ENCODE measurements at regions not wholly inside any gene's neighbourhood (a gene's known extent, or its start where the extent isn't known, plus 50 kb on each side); places are given as distances from the start of the nearest gene placed in this dataset.
"Not testable (repeated sequence)": the region's sequence is repeated elsewhere in the genome, so short reads cannot be mapped to it uniquely, and the experiment has no call there.

DNA sequence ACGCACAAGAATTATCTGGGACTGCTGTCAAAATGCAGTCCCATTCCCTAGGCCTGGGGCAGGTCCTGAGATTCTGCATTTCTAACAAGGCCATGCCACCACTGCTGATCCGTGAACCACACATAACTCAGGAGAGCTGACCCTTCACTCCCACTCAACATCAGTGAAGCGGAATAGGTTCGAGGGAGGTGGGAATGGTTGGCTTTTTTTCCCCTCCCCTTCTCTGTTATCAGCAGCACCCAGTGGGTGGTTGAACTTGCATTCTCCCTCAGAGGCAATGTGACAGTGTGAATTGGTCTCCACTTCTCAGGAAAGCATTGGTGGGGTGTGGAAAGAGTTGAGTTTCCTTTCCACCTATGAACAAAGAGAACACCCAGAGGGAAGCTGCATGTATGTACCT, 344.3 kb downstream of the GADD45G start:
- no peak for DNase-seq

DNA sequence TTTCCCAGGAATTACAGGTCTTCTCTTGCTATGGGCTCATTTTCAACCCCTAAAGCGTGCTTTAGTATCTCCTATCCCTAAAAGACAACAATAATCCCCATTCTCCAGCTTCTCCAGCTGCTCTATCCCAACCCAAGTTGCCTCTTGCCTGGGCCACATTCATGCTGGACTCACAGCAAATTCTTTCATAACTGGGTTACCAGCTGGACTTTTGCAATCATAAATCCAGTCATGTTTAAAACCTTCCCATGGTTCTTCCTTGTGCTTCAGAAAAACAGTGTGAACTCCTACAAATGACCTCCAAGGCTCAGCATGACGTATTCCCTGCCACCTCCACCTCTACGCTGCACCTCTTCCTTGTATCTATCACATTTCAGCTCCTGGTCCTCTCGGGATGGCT, 346.9 kb downstream of the GADD45G start:
- no peak for DNase-seq

DNA sequence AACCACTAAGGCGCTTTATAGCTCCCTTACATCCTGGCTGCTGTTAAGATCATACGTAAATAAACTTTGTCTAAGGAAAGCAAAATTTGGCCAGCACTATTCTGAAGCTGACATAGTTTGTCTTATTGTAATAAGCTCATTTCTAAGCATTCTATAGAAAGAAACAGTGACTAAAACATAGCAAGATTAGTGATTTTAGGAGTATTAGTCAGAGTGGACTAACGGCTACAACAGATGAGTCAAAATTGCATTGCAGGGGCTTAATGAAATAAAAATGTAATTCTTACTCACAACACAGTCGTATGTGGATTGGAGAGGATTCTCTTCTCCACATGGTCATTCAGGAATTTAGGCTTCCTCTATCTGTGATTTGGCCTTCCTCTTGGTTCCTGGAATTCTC, 347.6 kb downstream of the GADD45G start:
- no peak for DNase-seq

DNA sequence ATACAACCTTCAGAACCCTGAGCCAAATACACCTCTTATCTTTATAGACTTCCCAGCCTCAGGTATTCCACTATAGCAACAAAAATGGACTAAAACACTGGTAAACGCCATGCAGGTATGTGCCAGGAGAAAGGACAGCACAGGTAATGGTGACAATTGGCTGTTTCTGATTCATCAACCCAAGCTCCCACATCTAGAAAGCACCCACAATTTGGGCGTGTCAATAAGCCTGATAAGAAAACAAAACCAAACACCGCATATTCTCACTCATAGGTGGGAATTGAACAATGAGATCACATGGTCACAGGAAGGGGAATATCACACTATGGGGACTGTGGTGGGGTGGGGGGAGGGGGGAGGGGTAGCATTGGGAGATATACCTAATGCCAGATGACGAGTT, 348.5 kb downstream of the GADD45G start:
- DNase-seq, result not testable (repeated sequence)

DNA sequence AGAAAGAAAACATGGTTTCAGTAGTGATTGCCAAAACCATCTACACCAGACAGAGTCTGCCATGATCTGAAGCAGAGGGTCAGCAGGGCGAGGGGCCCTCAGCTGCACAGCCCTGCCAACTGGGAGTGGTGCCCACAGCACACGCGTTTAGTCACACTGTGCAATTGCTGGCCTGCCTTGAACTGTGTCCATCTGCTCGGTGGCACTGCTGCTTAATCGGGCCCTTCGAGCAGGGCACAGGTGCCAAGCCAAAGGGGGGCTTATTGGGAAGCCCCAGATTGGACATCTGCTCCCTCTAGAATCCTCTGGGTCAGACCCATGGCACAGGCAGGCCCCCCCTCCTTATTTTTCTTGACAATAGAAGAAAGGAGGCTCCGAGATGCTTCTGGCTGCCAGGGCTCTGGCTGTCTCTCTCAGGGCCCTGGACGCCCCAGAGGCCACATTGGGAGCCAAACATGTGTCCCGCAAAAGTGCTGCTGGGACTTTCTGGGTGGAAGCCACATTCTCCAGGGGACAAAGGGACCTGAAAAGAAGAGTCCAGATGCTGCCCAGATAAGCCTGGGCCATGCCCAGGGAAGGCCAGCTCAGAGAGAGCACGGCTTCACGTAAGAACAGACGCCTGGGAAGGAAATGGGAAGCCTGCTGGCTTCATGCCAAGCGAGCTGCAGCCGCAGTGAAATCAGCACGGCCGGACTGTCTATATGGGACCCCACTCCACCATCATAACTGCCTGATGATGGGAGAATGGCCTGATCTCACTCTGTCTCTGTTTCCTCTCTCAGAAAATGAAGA, 349.2 kb downstream of the GADD45G start:
- DNase-seq, result no peak

DNA sequence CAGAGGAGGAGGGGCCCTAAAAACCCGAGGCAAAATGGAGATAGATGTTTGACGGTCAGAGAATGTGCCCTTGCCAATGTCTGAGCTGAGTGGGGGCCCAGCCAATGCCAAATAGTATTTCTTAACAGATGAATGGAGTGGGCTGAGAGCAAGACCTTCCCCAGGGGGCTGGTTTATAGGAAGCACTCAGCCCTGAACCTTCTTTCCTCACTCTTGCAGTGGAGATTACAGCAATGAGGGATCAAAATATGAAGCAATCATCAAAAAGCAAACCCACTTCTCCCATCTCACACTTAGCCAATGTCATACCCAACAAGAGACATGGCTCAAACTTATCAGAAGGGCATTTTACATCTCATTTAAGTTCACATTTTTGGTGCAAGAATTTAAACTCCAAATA, 350.3 kb downstream of the GADD45G start:
- no peak for DNase-seq

DNA sequence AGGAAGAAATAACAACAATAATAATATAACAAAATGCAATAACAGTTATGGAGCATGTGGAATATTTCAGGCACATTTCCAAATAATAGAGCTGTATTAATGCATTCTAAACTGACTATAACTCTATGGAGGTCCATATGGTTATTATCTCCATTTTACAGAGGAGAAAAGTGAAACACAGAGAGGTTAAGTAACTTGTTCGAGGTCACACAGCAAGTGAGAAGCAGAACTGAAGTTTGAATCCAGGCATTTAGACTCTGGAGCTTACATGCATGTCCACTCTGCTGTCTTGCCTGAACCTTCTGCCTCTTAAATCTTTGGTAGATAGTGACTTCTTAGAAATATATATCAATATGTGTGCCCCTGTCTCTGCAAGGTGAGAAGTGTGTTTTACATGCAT, 350.8 kb downstream of the GADD45G start:
- no peak for DNase-seq

DNA sequence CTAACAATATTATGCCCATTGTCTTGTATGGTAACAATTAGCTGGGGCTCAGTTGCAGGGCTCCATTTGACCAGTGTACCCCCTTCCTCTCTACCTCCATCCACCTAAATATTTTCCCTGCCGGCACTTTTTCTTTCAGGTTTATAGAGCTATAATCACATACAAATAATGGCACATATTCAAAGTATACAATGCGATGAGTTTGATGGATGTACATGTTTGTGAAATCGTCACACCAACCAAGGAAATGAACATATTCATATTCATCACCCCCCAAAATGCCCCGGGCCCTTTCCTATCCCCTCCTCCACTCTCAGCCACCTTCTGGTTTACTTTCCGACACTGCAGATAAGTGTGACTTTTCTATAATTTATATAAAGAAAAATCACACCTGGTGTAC, 351.5 kb downstream of the GADD45G start:
- DNase-seq, result no peak

DNA sequence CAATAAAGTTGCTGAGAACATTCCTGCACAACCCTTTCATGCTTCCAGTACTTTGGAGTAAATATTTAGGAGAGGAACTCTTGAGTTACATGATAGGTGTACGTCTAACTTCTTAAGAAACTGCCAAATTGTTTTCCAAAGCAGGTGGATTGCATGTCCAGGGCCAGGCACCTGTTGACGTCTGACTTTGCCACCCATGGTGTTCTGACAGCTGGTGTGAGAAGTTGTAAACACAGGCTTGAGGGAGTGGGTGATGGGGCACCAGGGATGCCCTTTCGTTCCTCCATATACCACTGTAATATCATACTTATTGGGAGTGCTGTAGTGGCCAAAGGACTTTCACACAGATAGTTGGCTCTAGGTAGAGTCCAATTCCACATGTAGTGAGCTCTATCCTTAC, 352.1 kb downstream of the GADD45G start:
- no peak for DNase-seq

DNA sequence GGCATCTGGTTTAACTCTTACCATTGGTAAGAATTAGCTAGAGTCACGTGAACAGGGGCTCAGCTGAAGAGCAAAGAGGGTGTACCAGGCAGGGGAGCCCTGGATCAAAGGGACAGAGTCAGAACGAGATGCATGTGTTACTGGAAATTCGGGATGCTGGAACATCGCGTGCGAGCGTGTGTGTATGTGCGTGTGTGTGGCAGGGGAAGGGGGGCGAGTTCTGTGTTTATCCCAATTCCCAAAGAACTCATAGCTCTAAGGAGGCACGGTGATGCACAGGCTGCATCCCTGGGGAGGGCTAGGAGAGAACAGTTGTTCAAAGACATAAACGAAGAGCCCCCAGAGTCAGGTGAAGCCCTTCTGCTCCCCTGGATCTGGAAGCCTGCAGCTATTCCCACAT, 353.3 kb downstream of the GADD45G start:
- DNase-seq, result no peak

DNA sequence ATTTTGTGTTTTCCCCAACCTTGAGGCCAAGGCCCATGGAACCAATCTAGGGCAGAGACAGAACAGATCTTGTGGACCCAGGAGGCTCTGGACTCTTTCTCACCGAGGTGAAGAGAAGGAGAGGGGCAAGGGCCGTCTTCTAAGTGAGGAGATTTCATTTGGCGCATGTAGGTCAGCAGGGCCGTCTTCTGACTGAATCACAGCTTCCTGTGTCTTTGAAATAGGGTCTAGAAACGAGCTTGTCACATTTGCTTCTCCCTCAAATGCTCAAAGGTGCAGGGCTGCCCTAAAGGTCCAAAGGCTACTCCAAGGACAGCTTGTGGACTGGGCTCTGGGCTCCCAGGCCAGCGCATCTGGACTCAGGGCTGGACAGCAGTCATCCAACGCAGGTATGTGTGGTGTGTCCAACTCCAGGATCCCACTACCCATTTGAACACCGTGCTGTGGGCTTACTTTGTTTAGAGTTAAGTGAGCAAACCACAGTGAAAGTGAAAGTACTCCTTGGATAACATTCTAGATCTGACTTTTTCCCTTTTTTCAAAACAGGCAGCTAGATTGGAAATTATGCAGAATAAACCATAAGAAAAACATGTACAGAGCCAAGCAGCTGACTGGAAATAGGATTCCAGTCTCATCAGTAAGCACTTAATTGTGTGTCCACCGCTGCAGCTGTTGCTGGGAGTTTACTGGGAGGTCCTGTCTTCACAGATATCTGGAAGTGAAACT, 357.0 kb downstream of the GADD45G start:
- no peak for DNase-seq

DNA sequence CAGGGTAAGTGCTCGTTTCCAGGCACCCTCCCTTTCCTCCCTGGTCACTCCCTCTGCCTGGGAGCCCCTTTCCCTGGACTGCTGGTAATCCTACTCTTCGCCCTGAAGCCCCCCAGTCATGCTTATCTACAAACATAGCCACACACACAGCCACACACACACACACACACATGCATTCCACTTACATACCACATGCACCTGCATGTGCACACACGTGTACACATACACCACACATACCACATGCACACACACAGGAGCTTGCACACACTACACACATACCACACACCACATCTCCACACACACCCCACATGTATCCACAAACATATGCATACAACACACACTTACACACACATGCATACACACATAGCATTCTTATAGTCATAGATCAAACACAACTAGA, 358.5 kb downstream of the GADD45G start:
- DNase-seq, result no peak

DNA sequence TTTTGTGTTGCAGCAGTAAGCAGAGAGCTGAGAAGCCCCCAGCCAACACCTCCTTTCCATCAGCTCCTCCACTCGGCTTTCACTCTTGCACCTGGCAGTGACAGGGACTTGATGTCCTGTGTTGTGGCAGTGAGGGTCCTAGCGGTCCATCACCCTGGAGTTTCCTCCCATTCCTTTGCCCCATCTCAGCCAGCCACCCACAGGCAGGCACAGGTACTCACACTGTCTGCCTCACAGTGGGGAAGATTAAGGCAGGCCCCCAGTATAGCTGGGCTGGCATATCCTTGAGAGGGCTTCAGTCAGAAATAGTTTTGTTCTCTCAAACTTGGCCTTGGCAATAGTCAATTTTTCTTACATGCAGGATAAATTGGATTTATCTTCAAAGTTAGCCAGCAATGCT, 362.7 kb downstream of the GADD45G start:
- DNase-seq, result no peak

DNA sequence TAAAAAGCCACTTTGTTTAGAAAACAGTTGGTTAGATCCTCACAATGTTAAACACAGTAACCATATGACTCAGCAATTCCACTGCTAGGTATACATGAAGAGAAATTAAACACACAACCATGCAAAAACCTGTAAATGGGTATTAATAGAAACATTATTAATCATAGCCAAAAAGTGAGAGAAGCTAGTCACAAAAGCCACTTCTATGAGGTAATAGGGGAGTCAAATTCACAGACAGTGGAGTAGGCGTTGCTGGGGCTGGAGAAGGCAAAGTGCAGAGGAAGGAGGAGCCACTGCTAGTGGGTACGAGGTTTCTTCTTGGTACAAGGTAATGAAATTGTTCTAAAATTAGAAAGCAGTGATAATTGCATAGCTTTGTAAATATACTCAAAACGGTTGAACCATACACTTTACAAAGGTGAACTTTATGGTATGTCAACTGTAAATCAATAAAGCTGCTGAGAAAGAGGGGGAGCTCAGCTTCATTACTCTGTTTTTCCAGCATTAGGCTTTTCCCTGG, 364.4 kb downstream of the GADD45G start:
- DNase-seq, result no peak

DNA sequence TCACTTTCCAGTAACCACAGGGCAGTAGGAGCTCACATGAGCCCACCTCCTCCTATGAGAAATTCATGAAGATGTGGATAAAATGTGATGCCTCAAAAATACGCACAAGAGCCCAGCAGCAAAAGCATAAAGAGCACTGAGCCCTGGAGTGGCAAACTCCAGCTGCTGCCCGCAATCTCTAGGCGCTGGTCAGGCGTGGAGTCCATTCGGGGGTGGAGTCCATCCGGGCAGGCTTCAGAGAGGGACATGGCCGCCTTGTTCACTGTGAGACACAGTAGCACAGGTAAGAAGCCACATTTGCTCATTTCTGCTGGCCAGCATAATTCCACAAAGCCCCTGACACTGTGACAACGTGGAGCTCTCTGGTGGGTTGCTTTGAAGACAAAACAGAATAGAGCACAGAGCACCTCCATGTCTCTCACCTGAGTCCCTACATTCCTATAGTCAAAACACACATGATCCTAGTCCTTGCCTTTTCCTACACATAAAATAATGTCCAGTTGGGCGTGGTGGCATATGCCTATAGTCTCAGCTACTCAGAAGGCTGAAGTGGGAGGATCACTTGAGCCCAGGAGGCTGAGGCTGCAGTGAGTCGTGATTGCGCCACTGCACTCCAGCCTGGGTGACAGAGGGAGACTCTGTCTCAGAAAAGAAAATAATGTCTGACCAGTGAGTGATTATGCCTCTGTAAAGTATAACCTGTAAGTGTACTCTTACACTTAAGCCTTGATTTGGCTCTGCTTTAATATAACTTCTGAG, 365.2 kb downstream of the GADD45G start:
- DNase-seq, result no peak

DNA sequence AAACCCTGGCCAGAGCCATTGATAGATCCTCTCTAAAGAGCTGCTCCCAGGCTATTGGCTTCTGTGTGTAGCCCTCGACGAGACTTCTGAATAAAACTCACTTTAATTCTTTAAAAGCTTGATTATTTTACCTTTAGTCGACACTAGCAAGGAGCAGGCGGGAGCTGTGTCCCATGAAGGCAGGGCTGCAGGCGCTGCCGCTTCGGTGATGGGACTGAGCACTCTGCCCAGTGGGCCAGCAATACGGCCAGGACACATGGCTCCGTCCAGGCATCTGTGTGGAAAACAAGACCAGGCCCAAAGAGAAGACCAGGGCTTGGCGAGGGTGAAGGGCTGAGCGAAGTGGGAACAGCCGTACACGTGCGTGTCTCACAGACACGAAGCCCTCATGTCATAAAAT, 365.9 kb downstream of the GADD45G start:
- DNase-seq, result no peak

DNA sequence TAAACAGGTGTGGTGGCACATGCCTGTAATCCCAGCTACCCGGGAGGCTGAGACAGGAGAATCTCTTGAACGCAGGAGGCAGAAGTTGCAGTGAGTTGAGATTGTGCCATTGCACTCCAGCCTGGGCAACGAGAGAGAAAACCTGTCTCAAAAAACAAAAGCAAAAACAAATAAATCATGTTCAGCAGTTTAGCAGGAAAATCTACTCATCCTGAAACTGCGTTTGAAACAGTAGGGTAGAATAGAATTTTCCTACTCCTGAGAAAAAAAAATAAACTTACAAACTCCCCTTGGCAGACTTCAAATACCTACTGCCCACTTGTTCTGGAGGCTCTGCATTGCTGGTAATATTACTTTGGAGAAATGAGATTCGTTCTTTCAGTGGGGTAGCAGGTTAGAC, 367.7 kb downstream of the GADD45G start:
- DNase-seq, result no peak

DNA sequence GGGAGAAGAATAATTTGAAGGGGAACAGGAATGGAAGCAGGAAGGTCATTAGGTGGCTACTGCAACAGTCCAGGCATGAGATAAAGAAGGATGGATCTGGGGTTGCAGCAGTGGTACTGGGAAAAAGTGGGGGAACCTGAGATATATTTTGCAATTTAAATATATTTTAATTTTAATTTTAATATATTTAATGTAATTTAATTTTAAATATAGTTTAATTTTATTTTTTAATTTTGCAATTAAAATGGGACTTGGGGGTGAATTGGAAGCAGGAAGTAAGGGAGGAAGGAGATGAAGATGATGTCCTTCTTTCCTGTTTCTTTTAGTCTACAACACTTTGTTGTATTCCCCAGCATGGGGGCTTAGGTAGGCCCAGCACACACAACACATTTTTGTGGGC, 369.8 kb downstream of the GADD45G start:
- no peak for DNase-seq

DNA sequence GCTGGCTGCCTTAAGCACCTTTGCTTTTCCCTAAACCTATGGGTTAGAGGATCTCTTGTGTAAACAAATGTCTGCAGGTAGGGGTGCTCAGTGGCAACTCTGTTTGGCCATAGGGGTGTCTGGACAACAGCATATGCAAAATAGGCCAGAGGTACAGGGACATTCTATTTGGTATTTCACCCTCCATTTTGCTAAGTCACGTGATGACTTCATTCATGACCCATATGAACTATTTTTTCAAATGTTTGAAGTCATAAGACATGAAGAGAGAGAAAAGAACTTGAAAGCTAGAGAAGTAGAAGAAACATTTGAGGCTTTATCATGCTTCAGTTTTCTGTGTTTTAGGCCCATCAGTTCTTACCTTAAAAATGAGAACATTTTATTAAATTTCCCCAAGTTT, 370.2 kb downstream of the GADD45G start:
- DNase-seq, result no peak

DNA sequence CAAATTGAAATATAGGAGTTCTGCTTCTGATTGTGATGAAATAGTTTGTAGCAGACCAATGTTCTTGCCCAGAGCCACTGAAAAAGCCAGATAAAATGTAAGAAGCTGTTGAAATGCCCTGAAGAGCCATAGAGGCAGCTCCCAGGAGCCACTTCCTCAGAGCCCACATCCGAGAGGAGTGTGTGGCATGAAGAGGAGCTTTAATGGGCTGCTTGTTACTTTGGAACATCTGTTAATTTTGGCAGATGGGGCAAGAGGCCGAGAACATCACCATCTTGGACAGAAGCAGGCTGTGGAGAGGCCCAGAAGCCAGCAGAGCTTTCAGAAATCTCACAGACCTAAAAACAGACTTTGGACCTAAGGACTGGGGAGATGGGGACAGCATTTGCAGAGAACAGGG, 370.8 kb downstream of the GADD45G start:
- no peak for DNase-seq

DNA sequence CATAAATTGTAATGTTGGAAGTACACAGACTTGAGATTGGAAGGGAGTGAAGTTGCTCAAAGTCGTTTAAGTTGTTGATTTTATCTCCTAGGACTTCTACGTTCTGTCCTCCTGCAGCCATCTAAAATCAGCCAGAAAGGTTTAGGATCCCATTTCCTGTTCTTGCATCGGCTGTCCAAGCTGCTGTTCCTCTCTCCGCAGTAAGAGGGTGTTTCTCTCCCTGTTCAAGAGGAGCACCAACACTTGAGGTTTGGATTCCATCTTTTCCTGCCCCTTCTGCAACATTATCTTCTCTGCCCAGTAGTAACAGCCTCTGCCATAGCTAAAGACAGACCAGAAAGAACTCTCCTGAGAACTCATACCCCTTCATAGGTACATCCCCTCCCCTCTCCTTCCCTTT, 373.4 kb downstream of the GADD45G start:
- DNase-seq, result no peak

DNA sequence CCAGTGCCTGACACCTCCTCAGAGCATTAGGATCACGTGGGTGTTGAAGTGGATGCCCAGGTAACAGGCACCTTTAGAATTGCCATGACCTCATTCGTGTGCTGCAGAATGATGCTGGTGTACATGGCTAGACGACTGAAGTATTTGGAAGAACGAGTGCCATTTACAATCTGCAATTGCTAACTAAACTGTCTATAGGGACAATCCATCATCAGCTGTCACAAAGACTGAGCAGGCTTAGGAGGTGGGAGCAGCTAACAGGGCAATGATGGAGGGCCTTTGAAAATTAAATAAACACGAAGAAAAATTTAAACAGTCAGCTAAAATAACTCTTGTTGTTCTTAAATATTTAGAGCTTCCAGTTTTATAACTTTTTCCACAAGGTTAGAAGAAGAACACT, 375.8 kb downstream of the GADD45G start:
- no peak for DNase-seq

DNA sequence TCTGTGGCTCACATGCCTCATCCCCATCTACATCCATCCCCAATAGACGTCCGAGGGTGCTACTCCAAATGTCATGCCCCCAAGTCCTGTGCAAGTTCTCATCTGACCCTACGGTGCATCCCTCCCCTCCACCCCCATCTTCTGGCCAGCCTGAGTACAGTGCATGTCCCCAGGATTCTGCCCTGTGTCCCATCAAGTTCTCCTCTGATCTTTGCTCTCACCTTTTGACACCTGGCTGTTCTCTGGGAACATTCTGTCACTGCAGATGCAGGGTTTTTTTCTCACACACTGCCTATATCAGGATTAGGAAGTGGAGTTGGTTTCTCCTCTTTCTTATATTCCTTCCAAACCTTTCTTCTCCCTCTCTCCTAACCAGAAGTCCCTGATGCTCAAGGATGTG, 377.2 kb downstream of the GADD45G start:
- no peak for DNase-seq

DNA sequence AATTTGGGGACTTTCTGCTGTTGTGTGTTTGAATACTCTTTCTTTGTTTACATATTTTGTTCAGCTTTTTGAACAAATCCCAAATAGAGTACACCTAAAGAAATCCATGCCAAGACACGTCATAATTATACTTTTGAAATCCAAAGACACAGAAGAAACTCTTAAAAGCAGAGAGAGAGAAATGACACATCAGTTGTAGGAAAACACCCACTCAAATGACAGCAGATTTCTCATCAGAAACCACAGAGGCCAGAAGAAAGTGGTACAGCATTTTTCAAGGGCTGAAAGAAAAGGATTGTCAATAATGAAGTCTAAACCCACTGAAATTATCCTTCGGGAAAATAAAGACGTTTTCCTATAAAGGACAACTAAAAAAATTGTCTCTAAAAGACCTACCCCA, 378.6 kb downstream of the GADD45G start:
- DNase-seq, result no peak

Measured in stimulated activated CD4-positive, alpha-beta T cell treated with anti-CD3 and anti-CD28 coated beads, Interleukin-2, amount 100 ng/mL, for 48 hours (primary cell).